ENCODE measurements at regions not wholly inside any gene's neighbourhood (a gene's known extent, or its start where the extent isn't known, plus 50 kb on each side); places are given as distances from the start of the nearest gene placed in this dataset.

DNA sequence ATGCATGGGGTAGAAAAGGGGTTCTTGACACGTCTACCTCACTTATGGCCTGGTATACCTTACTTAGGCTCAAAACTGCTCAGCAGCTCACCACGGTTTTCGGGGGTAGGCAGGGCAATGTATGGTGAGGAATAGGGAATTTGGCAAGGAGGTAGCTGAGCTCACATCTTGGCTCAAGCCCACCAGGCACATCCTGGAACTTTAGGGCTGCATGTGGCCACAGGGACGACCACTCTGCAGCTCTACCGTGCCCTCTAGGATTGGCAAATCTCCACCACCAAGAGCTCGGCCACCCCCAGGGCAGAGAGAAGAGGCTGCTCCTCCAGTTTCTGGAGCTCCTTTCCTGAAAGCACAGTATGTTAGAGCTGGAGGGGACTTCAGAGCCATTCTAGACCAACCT lies 69.7 kb downstream of the MRPL46 start:
- DNase-seq (ENCODE audit: low read depth in 1 of 2, low spot score in 2 of 2) = no peak
- no peak overlapping the region for H4K5ac ChIP-seq (ENCODE audit: insufficient read length, low read depth, low read length)
- no peak overlapping the region for H4K8ac ChIP-seq (ENCODE audit: extremely low read depth, insufficient read depth, low read length)
- H4K20me1 ChIP-seq (replicated peaks in 1 of 2; ENCODE audit: control insufficient read depth in 1 of 2, insufficient read depth in 2 of 2, low read length in 2 of 2) = no peaks in the 10 kb centered on the region
- no peak overlapping the region for H2BK120ac ChIP-seq (replicated peaks; ENCODE audit: low read depth, low read length)
- H3K27ac ChIP-seq (ENCODE audit: low read depth, low read length) = no peak overlapping the region
- no peak overlapping the region for H3K18ac ChIP-seq (ENCODE audit: extremely low read depth, low read length)
- H3K14ac ChIP-seq (ENCODE audit: insufficient read length) = no peak overlapping the region
- TF ChIP-seq SIX5 (IDR thresholded peaks at IDR 0.05; ENCODE audit: low read depth, low read length) (no peak), TBP (IDR thresholded peaks at IDR 0.05; ENCODE audit: low read depth, low read length) (no peak)
- no peak for FAIRE-seq
- H3K9ac ChIP-seq (replicated peaks in 1 of 4; ENCODE audit: extremely low read depth in 1 of 4, low read depth in 3 of 4, low read length in 3 of 4) = no peak overlapping the region
- H3K4me1 ChIP-seq (replicated peaks in 1 of 4; ENCODE audit: control insufficient read depth in 3 of 4, insufficient read depth in 4 of 4, low read length in 3 of 4) = peaks cover 0 to 10% (median 6%) of the 10 kb centered on the region in 4 experiments; a peak in 4 of 7 replicates
- no peak overlapping the region for H3K56ac ChIP-seq (replicated peaks; ENCODE audit: insufficient read length, low read depth, low read length)
- no peaks in the 10 kb centered on the region for H3K9me3 ChIP-seq (ENCODE audit: insufficient read depth in 2 of 2, low read depth in 1 of 2, low read length in 1 of 2)
- H2AK5ac ChIP-seq (ENCODE audit: low read depth, low read length) = no peak overlapping the region
- no peaks in the 10 kb centered on the region for H3K23me2 ChIP-seq (ENCODE audit: low read depth, low read length)
- WGBS, 2 experiments (ENCODE audit: extremely low coverage in 1 of 2, insufficient coverage in 1 of 2, insufficient read length in 1 of 2, insufficient replicate concordance in 2 of 2, low coverage in 1 of 2, low lambda C conversion rate in 2 of 2, missing lambda C conversion rate in 1 of 2) = 95% methylated on average over 6 of the region's 6 CpGs; no CpG with 5 or more reads in 1 of the 2 experiments
- H3K4me2 ChIP-seq (ENCODE audit: insufficient read depth in 1 of 2, low read depth in 2 of 2, low read length in 2 of 2) = no peak overlapping the region
- no peaks in the 10 kb centered on the region for H3K27me3 ChIP-seq (replicated peaks in 1 of 4; ENCODE audit: control insufficient read depth in 3 of 4, extremely low read depth in 1 of 4, insufficient read depth in 3 of 4, low read length in 3 of 4)
- no peak overlapping the region for H2BK5ac ChIP-seq (ENCODE audit: low read depth, low read length)
- no peaks in the 10 kb centered on the region for H3K36me3 ChIP-seq (ENCODE audit: control insufficient read depth in 2 of 4, insufficient read depth in 4 of 4, low read length in 3 of 4)
- no peak overlapping the region for H3K4me3 ChIP-seq (ENCODE audit: extremely low read depth in 1 of 4, insufficient read depth in 2 of 4, low read depth in 3 of 4, low read length in 4 of 4)
- ChIA-PET POLR2A (ENCODE audit: partially characterized antibody) (interaction anchor here (1.3 kb wide), 1 partner anchor 9 kb away, joined by 3 read pairs; no protein-coding TSS in a partner anchor), CTCF (ENCODE audit: partially characterized antibody) (interaction anchor here (1.2 to 4.9 kb wide), 5 partner anchors 14 to 152 kb away, joined by 4 to 21 read pairs (median 5); no protein-coding TSS in a partner anchor)
- no peak overlapping the region for H2BK12ac ChIP-seq (ENCODE audit: low read depth, low read length)
- no peak overlapping the region for H2BK15ac ChIP-seq (ENCODE audit: low read length)
- no peaks in the 10 kb centered on the region for H3K79me2 ChIP-seq (ENCODE audit: control insufficient read depth in 1 of 2, insufficient read depth in 2 of 2, low read length in 2 of 2)
- H2BK20ac ChIP-seq (ENCODE audit: low read length) = no peak overlapping the region
- no peak overlapping the region for H3K4ac ChIP-seq (replicated peaks; ENCODE audit: insufficient read length, low read depth, low read length)
- H3K79me1 ChIP-seq (ENCODE audit: low read depth, low read length) = no peaks in the 10 kb centered on the region
- no peak overlapping the region for H2AFZ ChIP-seq (ENCODE audit: low read length)
- H4K91ac ChIP-seq (replicated peaks; ENCODE audit: insufficient read length, low read length) = no peak overlapping the region
- H3K23ac ChIP-seq (ENCODE audit: insufficient read length) = no peak overlapping the region
